CD14-positive monocyte (primary cell): ENCODE measurements at regions not wholly inside any gene's neighbourhood (a gene's known extent, or its start where the extent isn't known, plus 50 kb on each side); places are given as distances from the start of the nearest gene placed in this dataset.
"Not testable (repeated sequence)": the region's sequence is repeated elsewhere in the genome, so short reads cannot be mapped to it uniquely, and the experiment has no call there.

Experiments used
- DNase-seq, 3 donors: peaks; one replicate each; pipeline ENCODE4 v3.0.0-alpha.2; 2011 to 2022
- H2AFZ ChIP-seq: 2 replicates; pipeline ENCODE4 v1.6.0; 2012; ENCODE audit warnings: mild to moderate bottlenecking, low read depth, low read length, inconsistent platforms; ENCODE audit not compliant: insufficient read depth, poor library complexity, severe bottlenecking
- H3K27ac ChIP-seq, 2 donors: 1 replicate in 1 of 2; 2 replicates in 1 of 2; pipeline ENCODE4 v1.5.1; 2012 to 2013; ENCODE audit warnings: low read length in 2 of 2, control low read depth in 1 of 2, inconsistent platforms in 1 of 2, low read depth in 1 of 2, mild to moderate bottlenecking in 1 of 2
- H3K27me3 ChIP-seq, 2 donors: one replicate each; pipeline versions ENCODE4 v1.6.0 to v1.6.1; 2011 to 2013; ENCODE audit warnings: low read length in 2 of 2; ENCODE audit not compliant: control insufficient read depth in 2 of 2, insufficient read depth in 2 of 2
- H3K36me3 ChIP-seq, 2 donors: replicated peaks in 1 of 2; 1 replicate in 1 of 2; 2 replicates in 1 of 2; pipeline versions ENCODE4 v1.5.1 to v1.6.1; 2012 to 2013; ENCODE audit warnings: low read length in 2 of 2, control low read depth in 1 of 2, inconsistent platforms in 1 of 2, mild to moderate bottlenecking in 1 of 2; ENCODE audit not compliant: insufficient read depth in 2 of 2, control insufficient read depth in 1 of 2
- H3K4me1 ChIP-seq, 2 donors: 1 replicate in 1 of 2; 2 replicates in 1 of 2; pipeline versions ENCODE4 v1.5.1 to v1.6.1; 2012 to 2013; ENCODE audit warnings: low read length in 2 of 2, control low read depth in 1 of 2, inconsistent platforms in 1 of 2, mild to moderate bottlenecking in 1 of 2, moderate library complexity in 1 of 2; ENCODE audit not compliant: insufficient read depth in 2 of 2, control insufficient read depth in 1 of 2
- H3K4me2 ChIP-seq: replicated peaks from 2 replicates; pipeline ENCODE3; 2012; ENCODE audit warnings: low read length, moderate library complexity, mild to moderate bottlenecking; ENCODE audit not compliant: poor library complexity, severe bottlenecking; ENCODE audit errors: extremely low read depth
- H3K4me3 ChIP-seq, 3 experiments: fragments of 200-600 bp in 1 of 3; sonication (generic) in 1 of 3; replicated peaks in 1 of 3; 1 replicate in 2 of 3; 2 replicates in 1 of 3; pipeline ENCODE4 v1.5.1; 2011 to 2013; ENCODE audit warnings: low read length in 3 of 3, mild to moderate bottlenecking in 3 of 3, control low read depth in 2 of 3, low read depth in 2 of 3, inconsistent platforms in 1 of 3, moderate library complexity in 1 of 3
- H3K79me2 ChIP-seq: 2 replicates; pipeline ENCODE4 v1.6.0; 2012; ENCODE audit warnings: mild to moderate bottlenecking, control low read depth, inconsistent platforms, low read length, moderate library complexity; ENCODE audit not compliant: insufficient read depth
- H3K9ac ChIP-seq: 2 replicates; pipeline ENCODE4 v1.6.0; 2017; ENCODE audit warnings: low read length, mild to moderate bottlenecking; ENCODE audit not compliant: insufficient read depth, poor library complexity, severe bottlenecking
- H3K9me3 ChIP-seq, 2 donors: replicated peaks in 1 of 2; 1 replicate in 1 of 2; 2 replicates in 1 of 2; pipeline versions ENCODE4 v1.5.1 to v1.6.1; 2012 to 2013; ENCODE audit warnings: low read length in 2 of 2, control low read depth in 1 of 2; ENCODE audit not compliant: control insufficient read depth in 1 of 2, insufficient read depth in 1 of 2
- H4K20me1 ChIP-seq: 2 replicates; pipeline ENCODE4 v1.6.0; 2012; ENCODE audit warnings: mild to moderate bottlenecking, low read length, control low read depth, moderate library complexity; ENCODE audit not compliant: insufficient read depth
- H3K27ac Mint-ChIP-seq, 7 donors: one replicate each; pipeline ENCODE4 v1.8.0; 2020; ENCODE audit warnings: mild to moderate bottlenecking in 7 of 7, mixed read lengths in 7 of 7, moderate library complexity in 6 of 7, inconsistent platforms in 2 of 7
- H3K27me3 Mint-ChIP-seq, 3 donors: one replicate each; pipeline ENCODE4 v1.8.0; 2021 to 2022; ENCODE audit warnings: low read depth in 3 of 3, mild to moderate bottlenecking in 3 of 3, mixed read lengths in 3 of 3, moderate library complexity in 3 of 3, inconsistent platforms in 1 of 3
- H3K36me3 Mint-ChIP-seq, 2 donors: one replicate each; pipeline ENCODE4 v1.8.0; 2020; ENCODE audit warnings: mixed read lengths in 2 of 2, inconsistent platforms in 1 of 2, mild to moderate bottlenecking in 1 of 2
- H3K4me1 Mint-ChIP-seq: one replicate; pipeline ENCODE4 v1.8.0; 2020; ENCODE audit warnings: mild to moderate bottlenecking, mixed read lengths
- H3K4me3 Mint-ChIP-seq, 2 donors: one replicate each; pipeline ENCODE4 v1.8.0; 2020; ENCODE audit warnings: mild to moderate bottlenecking in 2 of 2, mixed read lengths in 2 of 2, moderate library complexity in 1 of 2
- H3K9me3 Mint-ChIP-seq, 7 donors: one replicate each; pipeline ENCODE4 v1.8.0; 2020 to 2022; ENCODE audit warnings: mixed read lengths in 7 of 7, mild to moderate bottlenecking in 6 of 7, moderate library complexity in 6 of 7, inconsistent platforms in 2 of 7
- CTCF ChIP-seq: fragments of 200-600 bp; IDR thresholded peaks from one replicate; pipeline ENCODE4 v1.8.0; 2022; ENCODE audit warnings: antibody characterized with exemption, mild to moderate bottlenecking
- WGBS: methylation state at CpG from one replicate; pipeline ENCODE4 v1.1.5; 2013; ENCODE audit warnings: missing lambda C conversion rate; ENCODE audit not compliant: insufficient coverage; 5-methylcytosine and 5-hydroxymethylcytosine counted together
- intact Hi-C, 2 donors: fragments of 100-400 bp; cut with micrococcal nuclease; formaldehyde crosslinking; loops; one replicate each; pipeline versions ENCODE4 v1.15.0 to v1.15.1; 2023

DNA sequence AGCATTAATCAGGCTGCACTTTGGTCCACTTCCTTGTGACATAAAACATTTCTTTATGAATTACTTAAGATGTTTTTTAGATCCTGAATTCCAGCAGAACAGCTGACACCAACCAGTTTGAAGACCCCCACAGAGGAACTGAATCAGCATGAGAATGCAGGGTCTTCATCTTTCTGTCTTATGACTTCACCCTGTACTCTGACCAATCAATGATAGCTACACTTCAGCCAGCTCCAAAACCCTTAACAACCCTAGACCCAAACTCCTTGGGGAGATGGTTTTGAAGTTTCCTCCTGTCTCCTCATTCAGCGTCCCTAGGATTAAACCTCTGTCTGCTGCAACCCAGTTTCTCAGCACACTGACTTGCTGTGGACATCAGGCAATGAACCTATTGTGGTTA is 175.0 kb downstream of the CTH start:
- DNase-seq: no peak
- Histone ChIP-seq H3K79me2 (no peaks in the 10 kb centered on the region), H3K4me3 (no peak overlapping the region), H3K9ac (no peak overlapping the region), H4K20me1 (no peaks in the 10 kb centered on the region), H3K4me2 (no peak overlapping the region), H3K27me3 (no peaks in the 10 kb centered on the region), H3K4me1 (no peaks in the 10 kb centered on the region), H3K36me3 (no peaks in the 10 kb centered on the region), H3K27ac (no peak overlapping the region), H2AFZ (no peak overlapping the region), H3K9me3 (no peaks in the 10 kb centered on the region)
- no peak overlapping the region for H3K4me3 Mint-ChIP-seq
- H3K9me3 Mint-ChIP-seq: peaks cover 2 to 11% (median 7%) of the 10 kb centered on the region in 7 donors
- H3K27ac Mint-ChIP-seq: no peak overlapping the region
- H3K4me1 Mint-ChIP-seq: no peaks in the 10 kb centered on the region
- no peaks in the 10 kb centered on the region for H3K27me3 Mint-ChIP-seq
- no peaks in the 10 kb centered on the region for H3K36me3 Mint-ChIP-seq
- no peak for TF ChIP-seq CTCF
- intact Hi-C loops: no loop called here
- no CpG with 5 or more reads among the region's 1 CpG for WGBS

DNA sequence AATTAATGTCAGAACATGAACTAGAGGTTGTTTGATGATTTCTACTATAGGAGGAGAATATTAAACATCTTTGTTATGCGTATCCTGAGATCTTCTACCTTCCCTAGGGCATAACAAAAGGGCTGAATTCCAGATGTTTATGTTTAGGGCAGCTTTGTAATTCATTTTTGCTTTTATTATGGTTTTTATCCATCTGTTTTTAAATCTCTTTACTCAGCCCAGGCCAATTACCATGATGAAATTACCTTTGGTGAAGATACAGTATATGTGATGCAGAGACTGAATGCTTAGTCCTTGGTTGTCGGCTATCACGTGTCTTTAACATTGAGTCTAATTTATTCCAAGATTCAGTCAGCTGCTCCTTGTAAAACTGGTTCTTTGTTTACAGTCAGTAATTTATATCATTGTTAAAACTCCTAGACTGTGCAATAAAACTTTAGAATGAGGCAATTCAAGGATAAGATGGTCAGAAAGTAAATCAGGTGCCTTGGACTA is 176.9 kb downstream of the CTH start:
- H3K27me3 Mint-ChIP-seq: no peaks in the 10 kb centered on the region
- no peaks in the 10 kb centered on the region for H3K4me1 ChIP-seq
- no peak for TF ChIP-seq CTCF
- no peaks in the 10 kb centered on the region for H3K36me3 ChIP-seq
- no peak overlapping the region for H3K4me2 ChIP-seq
- H3K9me3 Mint-ChIP-seq: peaks cover under 1 to 10% (median 7%) of the 10 kb centered on the region in 7 donors
- H4K20me1 ChIP-seq: no peaks in the 10 kb centered on the region
- no peaks in the 10 kb centered on the region for H3K27me3 ChIP-seq
- no peak overlapping the region for H3K27ac ChIP-seq
- WGBS: no CpG with 5 or more reads among the region's 3 CpGs
- no peak for DNase-seq
- no peaks in the 10 kb centered on the region for H3K79me2 ChIP-seq
- no peak overlapping the region for H3K27ac Mint-ChIP-seq
- H3K36me3 Mint-ChIP-seq: no peaks in the 10 kb centered on the region
- intact Hi-C loops: no loop called here
- no peaks in the 10 kb centered on the region for H3K9me3 ChIP-seq
- no peak overlapping the region for H3K9ac ChIP-seq
- H3K4me3 ChIP-seq: no peak overlapping the region
- H3K4me1 Mint-ChIP-seq: no peaks in the 10 kb centered on the region
- H2AFZ ChIP-seq: no peak overlapping the region
- no peak overlapping the region for H3K4me3 Mint-ChIP-seq

GRCh38 chr1:70593551-70593950 is 182.5 kb downstream of the CTH start:
- H3K4me3 ChIP-seq, intact Hi-C loops, H3K36me3 ChIP-seq, DNase-seq, H3K27ac ChIP-seq, H3K27me3 Mint-ChIP-seq, H4K20me1 ChIP-seq, H2AFZ ChIP-seq, H3K27me3 ChIP-seq, H3K4me2 ChIP-seq, H3K4me3 Mint-ChIP-seq, H3K4me1 ChIP-seq, H3K36me3 Mint-ChIP-seq, H3K27ac Mint-ChIP-seq, H3K4me1 Mint-ChIP-seq, H3K9me3 Mint-ChIP-seq, H3K9me3 ChIP-seq, H3K9ac ChIP-seq, H3K79me2 ChIP-seq: not testable (repeated sequence)
- 100% methylated on average over 2 of the region's 3 CpGs for WGBS
